HG03432 (cell line): ENCODE measurements at regions not wholly inside any gene's neighbourhood (a gene's known extent, or its start where the extent isn't known, plus 50 kb on each side); places are given as distances from the start of the nearest gene placed in this dataset.
"Not testable (repeated sequence)": the region's sequence is repeated elsewhere in the genome, so short reads cannot be mapped to it uniquely, and the experiment has no call there.

ENCODE experiments used
- ATAC-seq: cut with Tn5 transposase; IDR thresholded peaks from one replicate; pipeline ENCODE4 v1.9.1; 2021; ENCODE audit warnings: mild to moderate bottlenecking, moderate library complexity; ENCODE audit not compliant: unreplicated experiment

DNA sequence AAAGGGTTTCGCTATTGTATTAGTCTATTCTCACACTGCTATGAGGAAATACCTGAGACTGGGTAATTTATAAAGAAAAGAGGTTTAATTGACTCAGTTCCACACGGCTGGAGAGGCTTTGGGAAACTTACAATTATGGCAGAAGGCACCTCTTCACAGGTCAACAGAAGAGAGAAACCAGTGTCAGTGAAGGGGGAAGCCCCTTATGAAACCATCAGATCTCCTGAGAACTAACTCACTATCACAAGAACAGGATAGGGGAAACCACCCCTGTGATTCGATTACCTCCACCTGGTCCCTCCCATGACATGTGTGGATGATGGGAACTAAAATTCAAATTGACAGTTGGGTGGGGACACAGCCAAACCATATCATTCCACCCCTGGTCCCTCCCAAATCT is 589.5 kb downstream of the CENPC start:
- ATAC-seq: no peak

DNA sequence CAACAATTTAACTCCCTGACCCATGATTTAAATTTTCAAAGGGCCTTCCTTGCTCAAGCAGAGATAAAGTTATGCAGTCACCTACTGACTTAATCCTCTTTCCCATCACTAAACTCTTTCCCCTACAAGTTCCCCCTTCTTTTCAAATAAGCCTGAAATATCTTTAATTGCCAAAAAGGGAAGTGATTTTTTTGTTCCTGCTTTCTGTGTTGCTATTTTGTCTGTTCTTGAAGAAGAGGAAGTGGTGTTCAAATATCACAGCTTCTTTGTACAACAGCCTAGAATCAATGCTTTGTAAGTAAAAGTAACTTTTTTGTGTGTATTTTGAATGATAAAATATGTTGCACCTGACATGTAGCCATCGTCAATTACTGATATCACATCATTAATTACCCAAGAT is 595.9 kb downstream of the CENPC start:
- ATAC-seq: no peak

- ATAC-seq: no peak
These were observed 598.5 kb downstream of the CENPC start for GRCh38 chr4:66946761-66947160.

- no peak for ATAC-seq
These were observed 602.2 kb downstream of the CENPC start for GRCh38 chr4:66943112-66943511.

- not testable (repeated sequence) for ATAC-seq
These were observed 613.3 kb downstream of the CENPC start for GRCh38 chr4:66931981-66932380.

DNA sequence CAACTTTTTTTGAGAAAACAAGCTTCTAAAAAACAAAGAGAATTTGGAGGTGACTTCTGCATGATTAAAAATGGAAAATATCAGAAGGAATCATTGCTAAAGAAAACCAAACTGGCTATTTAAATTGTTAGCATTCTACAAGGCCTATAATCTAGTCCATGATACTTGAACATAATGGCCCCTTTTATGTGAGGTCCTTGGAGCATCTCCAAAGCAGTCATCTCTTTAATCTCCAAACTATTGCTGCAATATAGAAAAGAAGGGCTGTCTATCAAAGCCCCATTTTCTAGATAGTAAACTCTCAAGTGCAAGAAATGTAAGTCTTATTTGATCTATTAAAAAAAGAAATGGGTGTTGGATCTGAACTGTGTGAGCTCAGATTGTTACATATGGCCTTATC is 615.1 kb downstream of the CENPC start:
- no peak for ATAC-seq

- ATAC-seq: no peak
These were observed 615.6 kb downstream of the CENPC start for GRCh38 chr4:66929748-66930147.

DNA sequence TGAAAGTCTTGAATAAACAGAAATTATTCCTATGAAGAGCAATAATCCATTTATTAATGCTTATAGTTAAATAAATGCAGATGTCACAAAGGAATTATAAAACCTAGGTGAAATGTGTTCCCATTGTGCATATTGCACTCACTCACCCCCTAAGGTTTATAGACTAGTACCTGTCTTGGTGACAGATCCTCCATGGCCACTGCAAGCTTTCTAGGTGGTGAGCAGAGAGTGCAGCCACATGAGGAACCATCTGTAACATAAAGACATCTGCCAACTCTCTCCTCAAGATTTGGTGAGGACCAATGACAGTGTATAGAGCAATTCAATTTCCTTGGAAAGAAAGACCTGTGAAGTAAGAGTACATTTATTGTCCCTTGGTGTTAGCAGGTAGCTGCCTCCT is 616.4 kb downstream of the CENPC start:
- not testable (repeated sequence) for ATAC-seq

DNA sequence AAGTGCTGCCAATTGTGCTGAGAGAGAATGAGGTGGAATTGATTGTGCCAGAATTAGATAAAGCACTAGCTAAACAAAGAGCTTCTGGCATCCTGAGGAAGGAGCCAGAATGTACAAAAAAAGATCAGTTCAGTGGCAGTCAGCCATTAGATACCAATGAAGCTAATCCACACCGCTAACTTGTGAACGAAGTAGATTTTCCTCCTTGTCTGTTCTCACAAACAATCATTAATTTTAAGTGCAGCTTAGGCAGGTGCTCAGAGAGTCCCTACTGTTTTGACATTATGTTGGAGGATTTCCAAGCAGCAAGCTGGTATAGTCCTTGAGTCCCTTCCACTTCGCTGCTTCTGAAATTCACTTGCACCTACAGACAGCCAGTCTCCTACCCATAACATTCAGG is 617.4 kb downstream of the CENPC start:
- no peak for ATAC-seq

- no peak for ATAC-seq
These were observed 618.6 kb downstream of the CENPC start for GRCh38 chr4:66926687-66927086.

GRCh38 chr4:66923081-66923865 is 622.0 kb downstream of the CENPC start:
- no peak for ATAC-seq

DNA sequence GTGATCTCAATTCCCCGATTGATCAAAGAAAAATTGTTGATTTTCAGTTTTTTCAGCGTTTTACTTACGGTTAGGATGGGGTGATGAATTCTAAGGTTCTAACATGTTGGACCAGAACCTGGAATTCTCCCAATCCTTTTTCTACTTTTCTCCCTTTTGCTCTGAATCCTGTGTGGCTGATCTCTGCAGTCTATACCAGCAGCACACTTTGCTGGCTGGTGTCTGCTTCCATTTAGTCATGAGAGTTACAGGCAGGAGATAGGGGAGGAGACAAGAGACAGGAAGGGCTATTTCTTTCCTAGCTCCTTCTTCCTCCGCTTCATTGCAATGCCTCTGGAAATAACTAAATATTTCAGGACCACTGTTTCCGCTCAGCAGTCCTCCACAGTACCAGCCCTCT is 623.9 kb downstream of the CENPC start:
- ATAC-seq: no peak

DNA sequence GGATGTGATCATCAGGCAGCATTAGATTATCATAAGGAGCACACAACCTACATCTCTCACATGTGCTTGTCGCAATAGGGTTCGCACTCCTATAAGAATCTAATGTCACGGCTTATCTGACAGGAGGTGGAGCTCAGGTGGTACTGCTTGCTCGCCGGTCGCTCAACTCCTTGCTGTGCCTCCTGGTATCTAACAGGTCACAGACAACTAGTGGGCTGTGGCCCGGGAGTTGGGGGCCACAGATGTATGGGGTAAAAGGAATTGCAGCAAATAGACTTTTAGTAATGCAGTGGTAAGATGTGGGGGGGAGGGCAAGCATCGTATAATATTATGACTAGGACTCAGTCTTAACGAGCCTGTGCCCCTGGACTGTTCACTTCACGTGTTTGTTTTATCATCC is 624.8 kb downstream of the CENPC start:
- ATAC-seq: no peak

GRCh38 chr4:66911880-66912279 is 633.4 kb downstream of the CENPC start:
- no peak for ATAC-seq

DNA sequence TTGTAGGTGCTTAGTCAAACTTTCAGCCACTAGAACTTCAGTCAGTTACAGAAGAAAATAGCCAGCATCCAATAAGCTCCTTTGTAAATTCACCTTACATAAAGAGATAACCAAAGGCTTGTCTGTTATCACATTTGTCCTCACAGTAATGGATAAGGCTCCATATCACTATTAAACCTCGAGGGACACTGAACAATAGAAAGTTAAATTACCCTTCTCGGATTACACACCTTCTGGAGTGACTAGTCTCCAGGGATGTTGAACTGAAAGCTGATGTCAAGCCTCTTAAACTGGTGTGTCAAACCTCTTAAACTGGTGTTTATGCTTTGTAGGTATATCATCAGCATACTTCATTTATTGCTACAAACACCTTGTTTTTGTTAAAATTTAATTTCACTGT is 639.0 kb downstream of the CENPC start:
- ATAC-seq: no peak

- ATAC-seq: no peak
These were observed 645.8 kb downstream of the CENPC start for GRCh38 chr4:66899422-66900065.

DNA sequence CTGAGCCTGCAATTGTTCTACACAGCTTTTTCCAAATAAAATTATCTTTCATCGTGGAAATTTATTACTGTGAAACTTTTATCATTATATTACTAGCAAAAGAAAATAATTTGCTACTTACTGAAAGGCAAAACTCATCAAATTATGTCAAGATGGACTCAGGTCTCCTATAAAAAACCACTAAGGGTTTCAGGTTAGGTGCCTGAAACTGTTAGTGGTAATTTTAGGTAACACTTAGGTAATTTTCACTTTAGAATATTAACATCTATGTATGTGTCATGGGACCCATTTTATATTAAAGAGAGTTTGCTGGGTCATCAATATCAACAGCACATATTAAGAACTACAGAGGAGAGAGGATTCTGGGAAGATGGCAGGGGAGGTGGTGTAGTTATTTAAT is 651.5 kb downstream of the CENPC start:
- ATAC-seq: no peak

DNA sequence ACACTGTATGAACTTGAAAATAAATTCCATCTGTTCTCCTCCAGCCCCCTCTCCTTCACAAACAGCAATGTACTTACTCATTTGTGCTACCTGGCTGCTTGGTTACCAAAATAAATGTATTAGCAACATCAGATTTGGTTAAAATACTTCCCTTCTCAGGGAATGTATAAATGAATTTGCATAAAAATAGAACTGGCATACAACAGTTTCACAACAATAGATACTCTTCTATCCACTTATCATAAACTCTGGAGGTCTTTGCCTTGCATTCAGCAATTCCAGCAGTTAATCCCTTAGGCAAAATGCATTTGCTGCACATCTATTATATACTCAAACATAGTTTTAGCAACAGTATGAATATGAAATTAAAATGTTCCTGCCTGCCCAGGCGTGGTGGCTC is 658.2 kb downstream of the CENPC start:
- ATAC-seq: no peak

GRCh38 chr4:66885501-66886165 is 659.7 kb downstream of the CENPC start:
- ATAC-seq: no peak

GRCh38 chr4:66876946-66877345 is 668.4 kb downstream of the CENPC start:
- ATAC-seq: no peak

DNA sequence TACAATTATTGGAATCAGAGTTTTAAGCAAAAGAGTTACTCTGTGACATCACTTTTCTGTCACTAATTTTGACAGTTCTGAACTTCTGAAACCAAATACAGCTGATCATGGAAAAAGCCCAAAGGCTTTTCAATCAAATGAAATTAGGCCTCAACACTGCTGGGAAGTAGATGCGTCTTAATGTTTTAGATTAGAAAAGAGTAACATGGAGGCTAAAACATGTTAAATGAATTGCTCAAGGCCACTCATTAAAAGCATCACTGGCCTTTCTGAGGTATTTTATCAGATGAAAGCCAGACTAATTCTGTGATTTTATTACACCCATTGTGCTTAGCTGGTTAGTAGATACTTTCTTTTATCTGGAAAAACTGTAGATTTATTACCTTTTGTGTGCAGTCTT is 672.6 kb downstream of the CENPC start:
- no peak for ATAC-seq

- no peak for ATAC-seq
These were observed 681.8 kb downstream of the CENPC start for GRCh38 chr4:66863481-66863880.
